ENCODE measurements at regions not wholly inside any gene's neighbourhood (a gene's known extent, or its start where the extent isn't known, plus 50 kb on each side); places are given as distances from the start of the nearest gene placed in this dataset.

DNA sequence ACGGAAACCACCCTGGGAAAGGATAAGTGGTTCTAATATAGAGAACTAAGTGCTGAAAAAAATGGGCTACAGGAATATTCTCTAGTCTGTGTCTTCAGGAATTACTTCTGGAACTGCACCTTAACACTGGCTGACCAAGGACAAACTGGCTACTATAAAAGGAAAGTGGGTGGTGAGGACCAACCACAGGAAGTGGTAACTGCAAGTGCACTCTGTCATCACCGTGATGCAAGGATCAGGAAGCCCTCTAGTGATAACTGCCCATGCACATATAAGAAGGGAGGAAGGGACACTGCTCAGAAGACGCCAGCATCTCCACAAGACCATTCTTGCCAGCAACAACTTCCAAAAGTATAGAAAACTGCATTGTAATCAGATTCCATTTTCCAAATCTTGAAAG lies 424.4 kb upstream of the RGPD4 start:
- no peak for DNase-seq

DNA sequence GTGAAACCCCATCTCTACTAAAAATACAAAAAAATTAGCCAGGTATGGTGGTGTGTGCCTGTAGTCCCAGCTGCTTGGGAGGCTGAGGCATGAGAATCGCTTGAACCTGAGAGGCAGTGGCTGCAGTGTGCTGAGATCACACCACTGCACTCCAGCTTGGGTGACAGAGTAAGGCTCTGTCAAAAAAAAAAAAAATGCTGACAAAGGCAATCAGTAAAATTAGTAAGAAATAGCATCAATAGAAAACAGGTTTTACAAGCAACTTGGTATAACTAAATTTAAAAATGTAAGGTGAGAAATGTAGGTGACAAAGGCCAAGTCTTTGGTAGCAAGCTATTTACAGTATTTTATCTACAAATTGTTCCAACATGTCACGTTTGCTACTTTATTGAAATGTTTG lies 421.4 kb upstream of the RGPD4 start:
- DNase-seq, result no peak

DNA sequence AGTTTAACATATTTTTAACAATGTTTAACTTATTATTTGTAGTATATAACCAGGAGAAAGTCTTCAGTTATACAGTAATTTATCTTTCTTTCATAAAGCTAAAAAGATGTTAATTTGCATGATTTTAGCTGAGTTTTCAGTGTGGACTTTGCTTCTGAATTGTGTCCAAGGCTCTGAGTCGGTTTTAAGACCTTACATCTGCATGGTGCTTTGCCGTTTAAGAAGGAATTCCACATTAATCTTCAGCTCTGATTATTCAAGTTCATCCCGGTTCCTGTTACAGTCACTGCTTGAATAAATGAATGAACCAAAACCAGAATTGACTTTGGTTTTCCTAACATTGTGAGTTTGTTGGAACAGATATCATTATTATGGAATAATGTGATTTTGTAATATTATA lies 419.7 kb upstream of the RGPD4 start:
- no peak for DNase-seq

DNA sequence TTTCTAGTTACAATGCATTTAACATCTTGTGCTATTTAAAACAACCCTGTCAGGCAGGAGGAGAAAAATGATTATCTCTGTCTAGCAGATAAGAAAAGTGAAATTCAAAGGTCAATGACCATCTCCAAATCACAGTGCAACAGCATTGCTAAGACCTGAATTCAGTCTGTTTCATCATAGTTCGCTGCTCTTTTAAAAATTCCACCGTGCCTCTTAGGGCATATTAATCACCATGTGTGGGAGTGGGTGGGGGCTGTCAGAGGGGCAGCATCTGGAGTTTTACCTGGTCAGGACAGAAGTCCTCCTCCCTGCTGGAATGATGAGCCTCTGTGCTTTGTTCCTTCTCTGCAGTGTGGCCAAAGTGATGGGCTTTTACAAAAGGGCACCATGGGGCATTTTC lies 418.7 kb upstream of the RGPD4 start:
- no peak for DNase-seq

DNA sequence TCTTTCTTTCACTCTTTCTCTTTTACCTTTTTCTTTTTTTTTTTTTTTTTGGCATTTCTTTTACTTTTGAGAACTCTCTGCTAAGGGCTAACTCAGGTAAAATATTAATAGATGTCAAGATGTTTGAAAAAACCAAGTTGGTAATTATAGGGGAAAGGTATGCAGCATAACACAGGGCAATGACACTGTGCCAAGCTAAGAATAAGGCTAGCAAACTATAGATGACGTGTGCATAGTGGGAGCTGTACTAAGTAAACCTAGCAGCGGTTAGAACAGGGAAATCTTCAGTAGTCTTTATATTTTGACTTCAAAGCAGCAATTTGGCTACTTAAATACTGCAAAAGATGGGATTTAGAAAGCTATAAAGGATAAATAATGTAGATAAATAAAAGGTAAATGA lies 415.4 kb upstream of the RGPD4 start:
- DNase-seq, result no peak

DNA sequence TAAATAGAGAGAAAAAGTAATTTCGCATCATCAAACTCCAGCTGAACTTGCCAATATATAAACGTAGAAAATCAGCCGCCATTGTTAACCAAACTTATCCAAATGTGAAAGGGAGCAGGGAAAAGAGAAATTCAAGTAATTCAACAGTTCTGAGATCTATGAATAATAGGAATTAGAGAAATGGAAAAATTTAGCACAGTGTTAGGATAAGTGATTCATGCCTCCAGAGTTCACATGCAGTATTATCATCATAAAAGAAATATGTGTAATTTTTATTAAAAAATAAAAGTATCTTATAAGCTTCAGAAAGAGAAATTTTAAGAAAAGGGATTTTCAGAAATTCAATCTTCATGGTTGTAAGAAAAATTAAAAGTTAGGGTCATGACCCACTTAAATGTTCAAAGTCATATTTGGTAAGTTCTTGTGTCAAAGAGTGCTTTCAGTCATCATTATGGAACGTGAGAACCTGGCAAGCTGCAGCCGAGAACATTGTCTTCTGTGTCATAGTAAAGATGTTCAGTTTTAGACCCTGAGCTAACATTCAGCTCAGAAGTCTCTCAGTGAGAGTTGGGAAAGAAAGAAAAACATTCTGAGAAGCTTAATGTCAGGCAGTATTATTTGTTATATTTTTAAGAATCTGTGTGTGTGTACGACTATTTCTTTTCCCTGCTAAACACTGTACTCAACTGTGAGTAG lies 414.3 kb upstream of the RGPD4 start:
- no peak for DNase-seq

DNA sequence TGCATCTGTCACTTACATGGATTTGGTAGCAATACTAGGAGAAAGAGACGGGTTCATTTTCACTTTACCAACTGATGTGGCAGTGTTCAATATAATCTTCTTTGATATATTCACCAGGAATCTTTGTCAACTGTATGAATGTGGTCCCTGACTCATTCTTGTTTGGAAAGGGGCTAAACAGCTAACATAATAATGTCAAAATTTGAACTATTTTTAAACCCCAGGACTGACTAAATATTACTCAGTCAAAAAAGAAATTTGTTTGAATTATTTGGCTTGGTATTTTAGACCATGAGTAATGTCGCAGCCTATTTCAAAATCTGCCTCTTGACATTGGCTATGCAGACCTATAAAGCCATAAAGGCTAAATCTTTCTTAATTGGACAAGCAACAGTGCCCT lies 413.7 kb upstream of the RGPD4 start:
- DNase-seq, result no peak

DNA sequence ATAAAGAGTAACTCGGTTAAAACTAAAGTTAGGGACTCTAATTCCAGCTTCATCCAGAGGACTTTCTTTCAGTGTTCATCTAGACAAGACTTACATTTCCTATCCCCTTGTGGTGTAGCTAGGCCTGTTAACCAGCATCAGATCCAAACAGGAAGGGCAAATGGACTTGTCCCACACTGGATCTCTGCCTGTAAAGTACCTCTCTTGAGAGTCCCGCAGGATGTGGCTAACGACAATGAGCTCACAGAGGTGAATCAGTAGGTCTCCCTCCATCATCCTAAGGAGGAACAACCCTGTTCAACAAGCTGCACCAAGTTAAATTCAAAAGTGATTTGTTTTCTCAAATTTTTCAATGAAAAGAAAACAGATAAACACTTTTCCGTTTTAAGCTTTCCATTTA lies 412.3 kb upstream of the RGPD4 start:
- no peak for DNase-seq

DNA sequence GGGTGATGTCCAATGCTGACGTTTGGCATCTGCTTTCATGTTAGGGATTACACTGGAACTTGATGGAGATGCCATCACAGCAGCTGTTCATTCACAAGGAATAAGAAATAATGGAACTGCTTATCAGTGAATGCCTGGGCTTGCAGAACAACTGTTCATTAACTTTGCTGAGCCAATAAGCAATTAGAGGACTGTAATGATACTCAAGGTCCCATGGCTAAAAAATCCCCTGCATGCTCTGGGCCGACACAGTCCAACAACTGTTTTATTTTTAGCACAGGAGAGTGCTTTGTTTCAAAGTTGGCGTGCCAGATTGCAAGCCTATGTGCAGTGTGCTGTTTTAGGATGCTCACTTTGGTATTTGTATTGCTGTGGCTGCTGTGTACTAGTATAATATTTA lies 408.0 kb upstream of the RGPD4 start:
- no peak for DNase-seq

DNA sequence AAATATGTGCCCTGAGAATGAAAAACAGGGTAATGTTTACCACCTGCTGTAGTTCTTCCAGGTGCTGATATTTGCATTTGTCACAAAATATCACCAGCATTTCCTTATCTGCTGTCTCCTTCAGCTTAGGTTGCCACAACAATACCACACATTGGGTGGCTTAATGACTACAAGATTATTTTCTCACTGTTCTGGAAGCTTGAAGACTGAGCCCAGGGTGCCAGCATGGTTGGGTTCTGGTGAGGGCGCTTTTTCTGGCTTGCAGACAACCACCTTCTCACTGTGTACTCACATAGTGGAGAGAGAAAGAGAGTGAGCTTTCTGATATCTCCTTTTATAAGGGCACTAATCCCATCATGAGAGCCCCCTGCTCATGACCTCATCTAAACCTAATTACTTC lies 407.5 kb upstream of the RGPD4 start:
- DNase-seq, result no peak

DNA sequence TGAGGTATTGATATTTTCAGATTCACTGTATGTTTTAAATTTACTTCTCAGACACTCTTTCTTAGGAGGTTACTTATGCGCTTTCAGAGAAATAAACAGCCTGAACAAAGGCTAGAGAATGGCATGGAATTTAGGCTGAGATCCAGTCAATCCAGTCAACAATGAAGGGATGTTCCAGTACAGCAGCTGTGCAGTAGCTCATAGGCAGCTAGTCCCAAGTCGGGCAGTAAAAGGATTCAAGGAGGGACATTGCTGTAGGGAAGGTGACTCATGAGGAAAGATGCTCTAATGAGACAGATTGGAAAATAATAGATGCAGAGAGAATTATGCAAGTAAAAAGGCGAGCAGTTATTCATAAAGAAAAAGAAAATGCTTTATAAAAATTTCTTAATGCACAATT lies 397.9 kb upstream of the RGPD4 start:
- no peak for DNase-seq

DNA sequence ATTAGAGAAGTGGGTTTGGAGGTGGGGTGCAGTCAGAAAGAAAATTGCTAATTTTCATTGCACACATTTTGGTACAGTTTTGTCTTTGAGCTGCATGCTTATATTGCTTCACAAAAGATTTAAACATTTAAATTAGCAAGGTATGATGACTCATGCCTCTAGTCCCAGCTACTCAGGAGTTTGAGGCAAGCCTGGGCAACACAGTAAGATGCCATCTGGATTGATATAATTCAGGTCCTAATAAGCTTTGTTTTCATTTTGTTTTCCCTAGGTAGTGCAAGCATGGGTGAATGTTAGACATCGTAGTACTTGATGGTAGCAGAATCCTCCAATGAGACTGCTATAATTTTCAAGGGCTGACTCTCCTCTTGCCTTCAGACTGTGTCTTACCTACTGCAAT lies 396.7 kb upstream of the RGPD4 start:
- no peak for DNase-seq

DNA sequence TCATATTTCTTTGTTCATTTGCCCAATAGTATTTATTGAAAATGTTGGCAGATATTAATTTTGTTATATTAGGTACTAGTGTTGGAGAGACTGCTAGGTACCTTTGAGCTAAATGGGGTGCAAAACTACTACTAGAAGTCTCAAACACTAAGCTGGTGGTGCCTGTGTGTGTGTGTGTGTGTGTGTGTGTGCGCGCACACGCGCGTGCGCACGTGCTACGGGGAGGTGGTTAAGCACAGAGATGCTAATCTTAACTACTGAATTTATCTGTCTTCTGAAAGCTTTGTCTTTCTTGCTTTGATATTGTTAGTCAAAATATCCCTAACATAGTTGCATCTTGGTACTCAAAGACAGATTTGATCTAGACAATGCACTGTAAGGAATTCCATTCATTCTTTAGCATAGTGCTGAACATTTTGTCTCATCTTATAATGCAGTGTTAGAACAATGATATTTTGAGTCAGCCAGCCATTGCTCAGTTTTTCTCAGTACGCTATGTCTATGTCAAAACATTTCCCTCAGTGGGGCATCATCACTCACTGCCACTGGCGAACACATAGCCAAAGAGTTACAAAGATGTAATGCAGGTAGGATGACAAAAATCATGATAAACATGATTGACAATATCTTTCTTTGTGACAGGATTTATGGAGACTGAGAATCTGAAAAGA lies 396.0 kb upstream of the RGPD4 start:
- DNase-seq, result no peak

DNA sequence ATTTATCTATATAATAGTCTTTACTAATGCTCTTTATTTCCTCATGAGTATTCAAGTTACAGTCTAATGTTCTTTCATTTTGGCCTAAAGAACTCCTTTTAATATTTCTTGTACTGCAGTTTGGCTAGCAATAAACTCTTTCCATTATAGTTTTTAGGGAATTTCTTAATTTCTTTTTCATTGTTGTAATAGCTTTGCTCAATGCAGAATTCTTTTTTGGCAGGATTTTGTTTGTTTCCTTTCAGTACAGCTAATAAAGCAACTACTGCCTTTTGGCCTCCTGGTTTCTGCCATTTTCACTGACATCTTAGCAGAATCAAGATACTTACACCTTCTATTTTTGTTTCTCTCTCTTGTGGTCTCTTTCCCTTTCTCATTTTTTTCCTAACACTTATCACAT lies 390.4 kb upstream of the RGPD4 start:
- DNase-seq, result no peak

DNA sequence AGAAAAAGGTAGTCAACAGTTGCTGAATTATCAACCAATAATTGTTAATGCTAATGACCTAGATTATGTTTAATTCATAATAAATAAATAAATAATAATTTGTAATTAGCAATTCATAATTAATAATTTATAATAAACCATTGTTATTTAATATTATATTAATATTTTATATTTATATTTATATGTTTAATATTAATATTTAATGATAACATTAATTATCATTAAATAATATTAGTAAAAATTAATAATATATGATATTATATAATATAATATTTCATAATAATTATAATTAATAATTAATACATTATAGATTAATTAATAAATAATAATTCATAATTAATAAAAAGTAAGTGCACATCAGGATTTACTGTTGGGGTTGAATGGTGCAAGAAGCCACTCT lies 389.4 kb upstream of the RGPD4 start:
- DNase-seq, result no peak

DNA sequence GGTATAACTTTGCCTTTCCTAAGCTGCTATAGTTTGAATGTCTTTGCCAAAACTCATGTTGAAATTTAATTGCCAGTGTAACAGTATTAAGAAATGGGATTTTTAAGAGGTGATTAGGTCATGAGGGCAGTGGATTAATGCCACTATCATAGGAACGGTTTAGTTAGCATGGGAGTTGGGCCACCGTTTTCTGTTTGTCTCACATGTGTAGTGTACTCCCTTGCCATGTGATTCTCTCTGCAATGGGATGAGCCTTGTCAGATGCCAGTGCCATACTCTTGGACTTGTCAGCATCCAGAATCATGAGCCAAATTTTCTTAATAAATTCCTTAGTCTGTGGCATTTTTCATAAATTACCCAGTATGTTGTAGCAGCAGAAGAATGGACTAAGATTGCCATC lies 388.9 kb upstream of the RGPD4 start:
- DNase-seq, result no peak

DNA sequence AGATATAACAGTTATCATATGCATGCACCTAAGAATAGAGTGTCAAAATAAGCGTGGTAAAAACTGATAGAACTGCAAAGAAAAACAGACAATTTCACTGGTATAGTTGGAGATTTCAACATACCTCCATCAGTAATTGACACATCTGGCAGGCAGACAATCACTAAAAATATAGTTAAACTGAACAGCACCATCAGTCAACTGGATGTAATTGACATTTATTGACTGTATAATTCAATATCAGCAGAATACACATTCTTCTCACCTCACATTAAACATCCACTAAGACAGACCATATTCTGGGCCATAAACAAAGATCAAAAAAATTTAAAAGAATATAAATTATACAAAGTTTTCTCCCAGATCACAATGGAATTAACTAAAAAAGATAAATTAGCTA lies 378.5 kb upstream of the RGPD4 start:
- DNase-seq, result no peak

DNA sequence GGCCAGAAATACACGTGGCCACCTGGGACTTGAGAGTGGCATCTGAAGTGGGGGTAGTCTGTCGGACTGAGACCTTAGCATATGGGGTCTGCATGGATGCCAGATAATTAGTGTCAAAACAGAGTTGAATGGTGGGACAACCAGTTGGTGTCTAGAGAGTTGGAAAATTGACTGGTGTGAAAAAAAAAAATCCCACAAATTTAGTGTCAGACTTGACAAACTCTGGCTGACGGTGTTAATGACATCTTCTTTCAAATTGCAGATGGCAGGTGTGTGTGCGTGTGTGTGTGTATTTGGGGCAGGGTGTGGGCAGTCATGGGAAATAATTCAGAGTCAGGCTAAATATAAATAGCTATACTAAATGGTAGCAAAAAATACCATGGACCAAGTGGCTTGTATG lies 365.4 kb upstream of the RGPD4 start:
- DNase-seq, result no peak

DNA sequence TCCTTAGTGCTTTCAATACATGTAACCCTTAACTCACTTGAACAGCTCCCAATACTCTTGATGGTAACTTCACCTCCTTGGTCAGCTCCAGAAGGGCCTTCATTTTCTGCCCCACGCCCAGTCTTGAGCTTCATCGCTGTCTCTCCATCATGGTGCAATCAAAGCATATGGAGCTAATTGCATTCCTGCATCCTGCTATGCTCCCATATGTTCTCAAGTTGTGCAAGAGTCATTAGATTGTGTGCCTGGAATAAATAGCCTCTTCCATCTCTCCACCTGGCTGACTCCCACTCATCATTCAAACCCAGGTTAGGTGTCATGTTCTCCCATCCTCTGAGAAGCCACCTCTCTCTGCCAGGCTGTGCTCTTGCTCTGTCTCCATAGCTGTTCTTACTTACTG lies 364.5 kb upstream of the RGPD4 start:
- no peak for DNase-seq

DNA sequence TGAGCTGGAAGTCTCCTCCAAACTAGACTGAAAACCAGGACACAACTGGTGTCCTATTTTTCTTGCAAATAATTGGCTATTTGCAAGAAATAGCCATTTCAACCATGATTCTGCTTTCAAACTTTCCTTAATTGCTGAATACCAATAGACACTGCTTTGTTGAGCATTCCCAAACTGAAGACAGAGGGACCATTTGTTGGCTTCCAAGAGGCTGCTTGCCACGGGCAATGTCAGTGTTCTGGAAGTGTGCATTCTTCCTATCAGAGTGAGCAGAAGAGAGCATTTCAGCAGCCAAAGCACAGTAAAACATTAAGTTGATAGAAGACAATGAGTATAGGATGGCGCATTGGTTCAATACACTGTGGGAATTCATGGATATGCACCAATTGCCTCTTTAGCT lies 360.5 kb upstream of the RGPD4 start:
- DNase-seq, result no peak

DNA sequence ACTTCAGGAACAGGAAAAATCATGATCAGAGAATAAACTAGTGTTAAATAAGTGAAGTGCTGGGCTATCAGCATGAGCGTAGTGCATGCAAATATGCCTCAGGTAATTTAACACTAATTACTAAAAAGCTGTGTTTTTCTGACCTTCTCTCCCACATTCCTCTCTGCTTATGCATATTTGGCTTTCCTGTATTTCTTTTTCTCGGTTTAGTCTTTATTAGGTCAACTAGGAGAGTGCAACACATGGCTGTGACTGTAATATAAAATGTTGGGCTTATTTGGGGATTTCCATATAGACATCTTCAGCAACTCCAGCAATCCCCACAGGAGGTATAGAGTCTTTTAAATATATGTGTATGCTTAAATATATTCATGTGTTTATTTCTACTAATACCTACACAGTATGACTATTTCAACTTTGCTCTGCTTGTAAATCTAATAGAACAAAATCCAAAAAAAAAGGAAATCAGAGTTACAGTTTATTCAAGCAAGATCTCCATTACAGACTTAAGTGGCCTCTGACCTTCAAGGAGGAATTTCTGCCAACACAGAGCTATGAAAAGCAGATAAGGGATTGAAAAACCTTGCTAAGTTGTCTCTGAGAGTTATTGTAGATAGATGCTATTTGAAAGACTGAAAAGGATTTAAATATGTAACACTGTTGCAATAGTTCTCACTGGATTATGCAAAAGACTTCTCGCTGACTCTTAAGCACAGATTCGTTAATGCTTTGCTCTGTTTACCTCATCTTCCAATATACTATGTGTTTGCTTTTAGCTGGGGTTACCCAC lies 359.5 kb upstream of the RGPD4 start:
- no peak for DNase-seq

DNA sequence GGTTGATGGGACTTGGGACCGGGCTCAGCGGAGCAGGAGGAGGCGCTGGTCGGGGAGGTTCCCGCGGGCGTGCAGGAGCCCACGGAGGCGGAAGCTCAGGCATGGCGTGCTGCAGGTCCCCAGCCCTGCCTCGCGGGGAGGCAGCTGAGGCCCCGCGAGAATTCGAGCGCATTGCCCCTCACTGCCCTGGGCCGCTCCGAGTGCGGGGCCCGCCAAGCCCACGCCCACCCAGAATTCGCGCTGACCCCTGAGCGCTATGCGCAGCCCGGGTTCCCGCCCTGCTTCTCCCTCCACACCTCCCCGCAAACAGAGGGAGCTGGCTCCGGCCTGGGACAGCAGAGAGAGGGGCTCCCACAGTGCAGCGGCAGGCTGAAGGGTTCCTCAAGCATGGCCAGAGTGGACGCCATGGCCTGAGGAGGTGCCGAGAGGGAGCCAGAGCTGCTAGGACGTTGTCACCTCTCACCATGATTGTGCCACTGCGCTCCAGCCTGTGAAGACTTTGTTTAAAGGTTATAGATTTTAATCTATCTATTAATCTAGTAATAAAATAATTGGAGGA lies 357.2 kb upstream of the RGPD4 start:
- no peak for DNase-seq

DNA sequence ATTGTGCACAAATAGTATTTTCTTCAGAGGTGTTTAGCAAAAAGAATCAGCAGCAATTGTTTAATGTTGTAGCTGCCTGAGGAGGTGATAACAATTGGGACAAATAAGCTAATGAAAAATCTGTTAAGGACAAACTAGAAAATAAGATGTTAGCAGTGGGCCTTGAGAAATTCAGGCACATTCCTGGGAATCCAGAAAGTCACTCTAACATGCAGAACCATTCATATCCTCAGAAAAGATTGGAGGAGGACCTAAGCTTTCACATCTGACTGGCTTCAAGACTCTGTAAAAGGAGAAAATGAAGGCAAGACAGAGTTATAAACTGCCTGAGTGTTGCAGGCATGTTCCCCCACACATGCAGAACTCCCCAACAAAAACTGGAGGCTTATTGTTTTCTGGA lies 353.5 kb upstream of the RGPD4 start:
- no peak for DNase-seq

DNA sequence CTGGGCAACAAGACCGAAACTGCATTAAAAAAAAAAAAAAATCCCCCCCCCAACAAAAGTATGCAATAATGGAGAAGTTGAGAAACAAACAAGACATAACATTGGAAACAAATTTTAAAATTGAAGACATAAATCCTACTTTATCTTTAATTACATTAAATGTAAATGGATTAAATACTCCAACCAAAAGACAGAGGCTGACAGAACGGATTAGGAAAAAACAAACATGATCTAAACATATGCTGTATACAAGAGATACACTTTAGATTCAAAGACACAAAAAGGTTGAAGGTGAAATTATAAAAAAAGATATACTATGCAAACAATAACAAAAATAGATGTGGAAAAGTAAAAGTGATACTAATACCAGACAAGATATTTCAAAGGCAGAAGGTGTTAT lies 350.8 kb upstream of the RGPD4 start:
- DNase-seq, result no peak

All from NCI-H1048 (cell line).